Left hindlimb (tissue), 1 donor: ENCODE measurements at regions not wholly inside any gene's neighbourhood (a gene's known extent, or its start where the extent isn't known, plus 50 kb on each side); places are given as distances from the start of the nearest gene placed in this dataset.

Experiments used
- DNase-seq: peaks from one replicate; pipeline ENCODE4 v3.0.0-alpha.2; 2018

- DNase-seq, result no peak
Observed at GRCh38 chr3:459311-459670, 262.7 kb downstream of the CHL1 start.

- DNase-seq, result no peak
Observed at GRCh38 chr3:461006-461405, 264.4 kb downstream of the CHL1 start.

- DNase-seq, result peak; percentile 46
Observed at GRCh38 chr3:462851-463250, 266.3 kb downstream of the CHL1 start.

- DNase-seq, result no peak
Observed at GRCh38 chr3:463252-464192, 267.0 kb downstream of the CHL1 start.

GRCh38 chr3:464255-464654, 267.7 kb downstream of the CHL1 start:
- DNase-seq, result no peak

GRCh38 chr3:468172-468571, 271.6 kb downstream of the CHL1 start:
- no peak for DNase-seq

- DNase-seq, result no peak
Observed at GRCh38 chr3:473033-473800, 276.7 kb downstream of the CHL1 start.

- DNase-seq, result no peak
Observed at GRCh38 chr3:474828-475227, 278.3 kb downstream of the CHL1 start.

GRCh38 chr3:480070-480469, 283.5 kb downstream of the CHL1 start:
- no peak for DNase-seq

GRCh38 chr3:481111-481510, 284.5 kb downstream of the CHL1 start:
- DNase-seq, result no peak

GRCh38 chr3:481680-482079, 285.1 kb downstream of the CHL1 start:
- no peak for DNase-seq

- DNase-seq, result no peak
Observed at GRCh38 chr3:482479-482878, 285.9 kb downstream of the CHL1 start.

- DNase-seq, result no peak
Observed at GRCh38 chr3:484341-484740, 287.8 kb downstream of the CHL1 start.

GRCh38 chr3:487614-488013, 291.1 kb downstream of the CHL1 start:
- DNase-seq, result no peak

- no peak for DNase-seq
Observed at GRCh38 chr3:492586-493316, 296.2 kb downstream of the CHL1 start.

GRCh38 chr3:494190-494589, 297.6 kb downstream of the CHL1 start:
- DNase-seq, result no peak

- no peak for DNase-seq
Observed at GRCh38 chr3:498487-498886, 301.9 kb downstream of the CHL1 start.

GRCh38 chr3:499001-499761, 302.6 kb downstream of the CHL1 start:
- no peak for DNase-seq

- DNase-seq, result no peak
Observed at GRCh38 chr3:502486-502885, 305.9 kb downstream of the CHL1 start.

- no peak for DNase-seq
Observed at GRCh38 chr3:513301-513700, 316.7 kb downstream of the CHL1 start.

- no peak for DNase-seq
Observed at GRCh38 chr3:514192-514591, 317.6 kb downstream of the CHL1 start.

- no peak for DNase-seq
Observed at GRCh38 chr3:519026-519425, 322.5 kb downstream of the CHL1 start.

- no peak for DNase-seq
Observed at GRCh38 chr3:522888-523287, 326.3 kb downstream of the CHL1 start.
